SK-MEL-5 (cell line): ENCODE measurements at regions not wholly inside any gene's neighbourhood (a gene's known extent, or its start where the extent isn't known, plus 50 kb on each side); places are given as distances from the start of the nearest gene placed in this dataset.

Source experiments
- DNase-seq: peaks from one replicate; pipeline ENCODE4 v3.0.0-alpha.2; 2016; ENCODE audit warnings: low read depth, low spot score
- in situ Hi-C: cut with HindIII; loops from 2 replicates; pipeline ENCODE4 v1.10.0; 2016; ENCODE audit warnings: low sequenced_read_pairs, high pct_unique_total_duplicates, low pct_unique_long_range_greater_than_20kb

GRCh38 chr3:5059782-5060181, 62.3 kb upstream of the ARL8B start:
- DNase-seq: no peak
- in situ Hi-C loops: no loop called here

- DNase-seq: no peak
- in situ Hi-C loops: no loop called here
Measured at GRCh38 chr3:5061218-5061569, 60.9 kb upstream of the ARL8B start.

GRCh38 chr3:5063724-5064123, 58.4 kb upstream of the ARL8B start:
- in situ Hi-C loops: no loop called here
- DNase-seq: no peak

- in situ Hi-C loops: no loop called here
- DNase-seq: no peak
Measured at GRCh38 chr3:5068531-5069050, 53.5 kb upstream of the ARL8B start.

GRCh38 chr3:5069627-5070026, 52.5 kb upstream of the ARL8B start:
- in situ Hi-C loops: no loop called here
- no peak for DNase-seq

- DNase-seq: no peak
- in situ Hi-C loops: no loop called here
Measured at GRCh38 chr3:5071061-5071460, 51.0 kb upstream of the ARL8B start.

- in situ Hi-C loops: no loop called here
- DNase-seq: peak; percentile 31
Measured at GRCh38 chr3:5072100-5072816, 49.8 kb upstream of the ARL8B start.
